GM19455 (cell line): ENCODE measurements at regions not wholly inside any gene's neighbourhood (a gene's known extent, or its start where the extent isn't known, plus 50 kb on each side); places are given as distances from the start of the nearest gene placed in this dataset.
"Not testable (repeated sequence)": the region's sequence is repeated elsewhere in the genome, so short reads cannot be mapped to it uniquely, and the experiment has no call there.

Source experiments
- ATAC-seq: cut with Tn5 transposase; IDR thresholded peaks from one replicate; pipeline ENCODE4 v1.9.1; 2021; ENCODE audit not compliant: unreplicated experiment

DNA sequence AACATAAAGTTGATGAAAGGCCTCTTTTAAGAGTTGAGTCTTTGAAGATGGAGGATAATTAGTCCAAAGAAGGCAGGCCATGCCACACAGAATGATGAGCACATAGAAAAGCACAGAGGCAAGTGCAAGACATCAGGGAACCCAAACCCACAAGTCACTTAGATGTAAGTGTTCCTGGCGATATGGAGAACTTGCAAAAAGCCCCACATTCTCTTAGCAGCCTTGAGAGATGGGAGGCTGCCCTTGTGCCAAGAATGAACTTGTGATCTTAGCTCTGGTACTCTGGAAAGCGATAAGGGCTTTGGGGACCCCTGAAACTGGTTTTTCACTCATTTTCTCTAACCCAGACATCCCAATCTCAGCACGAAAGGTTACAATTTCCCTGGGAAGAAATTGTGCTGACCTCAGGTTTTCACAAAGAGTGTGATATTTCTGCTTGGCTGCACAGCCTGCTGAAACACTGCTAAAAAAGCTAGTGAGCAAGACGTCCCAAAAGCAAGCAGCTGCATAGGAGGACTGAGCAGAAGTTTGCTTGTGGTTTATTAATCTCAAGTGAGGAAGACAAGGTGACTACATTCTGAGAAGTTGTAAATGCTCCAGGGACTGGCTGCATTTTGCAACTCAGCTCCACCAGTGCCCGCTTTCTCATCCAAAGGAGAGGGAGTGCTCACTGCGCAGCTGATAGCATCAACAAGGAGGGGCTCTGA lies 496.9 kb upstream of the CAMK1G start:
- ATAC-seq: peak; percentile 86

DNA sequence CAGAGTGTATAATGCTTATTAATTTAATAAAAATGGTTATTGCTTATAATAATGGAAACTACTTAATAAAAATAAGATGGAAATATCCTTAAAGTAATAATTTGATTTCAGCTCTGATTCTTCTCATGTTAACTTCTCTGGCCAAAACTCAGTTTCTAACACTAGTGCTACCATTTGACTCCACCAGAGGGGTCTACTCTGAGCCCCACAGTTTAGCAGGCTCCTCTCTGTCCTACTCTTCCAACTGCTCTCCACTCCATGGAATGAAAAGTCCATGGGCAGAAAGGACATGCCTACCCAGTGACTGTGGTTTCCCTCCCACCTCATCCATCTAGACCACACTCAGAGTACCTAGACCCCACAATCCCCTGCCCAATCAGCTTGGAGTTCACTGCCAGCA lies 489.1 kb upstream of the CAMK1G start:
- ATAC-seq: no peak

DNA sequence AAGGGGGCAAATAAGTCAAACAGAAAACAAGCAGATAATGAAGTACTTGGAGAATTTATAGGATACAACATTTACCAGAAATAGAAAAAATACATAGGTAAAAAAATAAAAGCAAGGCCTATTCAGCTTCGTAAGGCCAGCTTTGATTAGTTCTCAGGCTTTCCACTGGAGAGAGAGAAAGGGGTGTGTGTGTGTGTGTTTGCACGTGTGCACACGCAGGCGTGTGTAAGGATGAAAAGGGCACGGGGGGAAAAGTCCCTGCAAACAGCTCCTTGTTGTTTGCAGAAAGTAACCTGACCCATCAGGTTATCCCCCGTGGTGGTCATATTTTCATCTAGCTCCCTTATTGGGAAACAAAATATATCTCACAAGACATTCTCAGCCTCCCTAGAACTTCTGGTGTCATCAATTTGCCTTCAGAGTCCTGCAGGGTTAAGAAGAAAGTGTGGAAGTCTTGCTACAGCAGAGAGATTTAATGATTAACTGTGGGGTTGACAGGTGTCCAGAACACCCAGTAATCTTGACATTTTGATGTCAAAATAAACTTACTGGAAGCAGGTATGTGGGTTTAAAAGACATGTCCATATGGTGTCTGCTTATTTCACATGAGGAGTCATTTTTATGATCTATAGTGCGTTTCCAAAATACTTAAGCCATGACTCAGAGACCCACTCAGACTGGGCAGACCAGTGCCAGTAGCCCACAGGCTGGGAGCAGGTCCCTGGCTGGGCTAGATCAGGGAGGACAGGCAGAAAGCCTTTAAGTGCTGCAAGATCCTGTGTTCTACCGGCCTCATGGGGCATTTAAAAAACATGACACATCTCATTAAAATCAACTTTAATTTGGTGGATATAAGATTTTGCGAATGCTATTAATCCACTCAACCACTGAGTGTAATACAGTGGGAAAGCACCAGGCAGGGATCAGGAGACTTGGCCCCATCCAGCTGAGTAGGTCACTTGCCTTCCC lies 487.6 kb upstream of the CAMK1G start:
- ATAC-seq: no peak

DNA sequence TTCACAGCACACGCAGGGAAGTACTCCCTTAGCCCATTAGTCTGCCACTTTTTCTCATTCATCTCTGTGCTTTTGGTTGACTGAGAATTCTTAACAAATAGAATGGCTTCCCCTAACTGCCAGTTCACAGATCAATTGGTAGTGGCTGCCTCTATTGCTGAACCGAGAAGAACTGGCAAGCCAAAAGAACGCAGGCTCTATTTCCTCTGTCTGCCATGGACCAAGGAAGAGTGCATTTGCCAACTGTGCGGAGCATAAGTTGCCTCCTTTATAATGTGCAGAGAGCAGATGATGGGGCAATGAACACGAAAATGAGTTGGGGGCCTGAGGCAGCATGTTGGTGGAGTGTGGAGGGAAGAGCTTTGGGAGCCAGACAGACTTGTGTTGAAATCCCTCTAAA lies 483.1 kb upstream of the CAMK1G start:
- ATAC-seq: no peak

DNA sequence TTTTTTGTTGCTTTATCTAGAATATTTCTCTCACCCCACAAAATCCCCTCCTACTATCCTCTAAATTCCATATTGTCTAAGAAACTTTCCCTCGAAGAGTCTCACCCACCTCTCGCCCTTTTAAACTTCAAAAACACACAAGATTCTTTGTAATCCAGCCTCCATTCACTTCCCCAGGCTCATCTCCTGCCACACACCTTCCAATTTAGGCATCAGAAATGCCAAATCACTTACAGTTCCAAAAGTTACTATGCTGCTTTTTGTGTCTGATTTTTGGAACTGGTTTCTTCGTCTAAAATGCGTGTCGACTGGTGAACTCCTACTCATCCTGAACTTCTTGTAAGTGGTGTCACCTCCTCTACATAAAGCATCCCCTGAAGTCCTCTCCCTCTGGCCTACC lies 482.4 kb upstream of the CAMK1G start:
- ATAC-seq: no peak

DNA sequence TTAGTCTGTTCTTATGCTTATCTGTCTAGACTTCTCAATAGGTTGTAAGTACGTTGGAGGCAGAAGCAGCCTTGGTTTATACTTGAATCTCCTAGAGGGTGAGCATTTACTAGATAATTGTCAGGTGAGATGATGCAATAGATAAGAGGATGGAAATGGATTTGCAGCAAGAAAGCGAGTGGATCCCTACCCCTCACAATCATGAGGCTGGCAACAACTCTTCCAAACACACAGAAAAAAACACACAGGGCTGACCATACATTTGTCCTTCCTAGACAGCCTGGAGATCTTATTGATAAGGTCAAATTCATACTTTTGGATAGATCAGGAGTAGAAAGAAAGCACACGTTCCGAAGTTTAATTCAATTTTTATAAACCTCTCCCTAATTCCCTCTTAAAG lies 481.4 kb upstream of the CAMK1G start:
- no peak for ATAC-seq

DNA sequence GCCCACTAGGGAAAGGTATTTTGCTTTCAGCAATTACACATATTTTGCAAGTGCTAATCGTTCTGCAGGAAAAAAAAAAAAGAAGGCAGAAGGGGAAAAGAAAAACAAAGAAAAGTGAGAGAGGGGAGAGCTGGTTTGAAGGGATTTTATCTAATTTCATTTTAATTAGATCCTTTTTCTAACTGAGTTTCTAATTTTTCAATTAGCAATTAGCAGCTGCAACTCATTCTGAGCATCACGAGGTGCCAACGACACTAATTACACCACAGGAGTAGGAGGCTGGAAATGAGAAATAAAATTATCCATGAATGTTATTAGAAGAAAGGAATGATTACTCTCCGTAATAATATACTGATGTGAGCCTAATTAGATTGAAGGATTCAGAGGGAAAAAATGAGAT lies 481.0 kb upstream of the CAMK1G start:
- ATAC-seq: no peak

DNA sequence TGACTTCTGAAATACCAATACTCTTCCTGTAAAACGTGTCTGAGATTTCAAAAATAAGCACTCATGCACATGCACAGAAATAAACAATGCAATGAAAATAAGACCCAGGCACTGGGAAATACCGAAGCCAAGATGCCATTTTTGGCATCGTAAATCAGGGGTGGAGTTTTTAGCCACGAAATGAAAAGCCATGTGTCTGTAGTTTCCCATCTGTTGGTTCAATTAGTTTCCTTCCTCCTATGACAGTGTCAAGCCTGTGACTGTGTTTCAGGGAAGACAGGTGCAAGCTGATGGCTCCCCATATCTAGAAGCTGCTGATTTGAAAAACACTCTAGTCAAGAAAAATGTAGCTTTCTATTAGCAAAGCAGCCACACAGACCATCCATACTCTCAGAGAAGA lies 480.4 kb upstream of the CAMK1G start:
- peak; percentile 61 for ATAC-seq

DNA sequence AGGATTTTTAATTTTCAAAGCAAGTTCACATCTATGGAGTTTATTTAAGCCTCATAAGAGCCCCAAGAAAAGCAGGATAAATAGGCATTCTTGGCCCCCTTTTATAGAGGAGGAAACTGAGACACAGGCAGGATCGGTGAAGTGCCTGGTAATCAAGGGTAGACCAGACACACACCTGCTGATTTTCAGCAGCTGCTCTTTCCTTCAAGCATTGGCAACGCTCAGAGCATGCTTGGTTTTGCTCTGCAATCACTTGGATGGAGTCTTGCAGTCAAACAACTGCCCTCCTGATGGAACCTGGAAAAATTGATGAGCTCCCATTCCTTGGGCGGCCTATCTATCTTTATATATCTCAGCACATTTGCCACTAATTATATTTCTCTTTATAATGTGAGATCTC lies 478.9 kb upstream of the CAMK1G start:
- no peak for ATAC-seq

DNA sequence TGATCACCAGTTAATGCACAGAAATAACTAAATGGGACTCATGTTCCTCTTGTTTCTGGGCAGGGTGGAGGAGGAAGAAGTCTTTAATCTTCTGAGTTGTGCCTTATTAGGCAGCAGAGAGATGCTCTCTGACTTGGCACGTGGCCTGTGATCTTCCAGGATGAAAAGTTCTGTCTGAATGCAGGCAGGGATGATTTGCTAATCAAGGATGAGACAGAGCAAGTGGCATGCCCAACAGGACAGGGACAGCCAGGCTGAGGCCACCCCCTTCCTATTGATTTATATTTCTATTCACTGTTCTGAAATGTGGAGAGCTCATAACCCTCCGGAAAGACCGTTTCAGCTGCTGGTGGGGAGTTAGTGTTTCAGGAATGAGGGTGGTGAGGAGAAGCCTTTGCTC lies 477.8 kb upstream of the CAMK1G start:
- ATAC-seq: no peak

DNA sequence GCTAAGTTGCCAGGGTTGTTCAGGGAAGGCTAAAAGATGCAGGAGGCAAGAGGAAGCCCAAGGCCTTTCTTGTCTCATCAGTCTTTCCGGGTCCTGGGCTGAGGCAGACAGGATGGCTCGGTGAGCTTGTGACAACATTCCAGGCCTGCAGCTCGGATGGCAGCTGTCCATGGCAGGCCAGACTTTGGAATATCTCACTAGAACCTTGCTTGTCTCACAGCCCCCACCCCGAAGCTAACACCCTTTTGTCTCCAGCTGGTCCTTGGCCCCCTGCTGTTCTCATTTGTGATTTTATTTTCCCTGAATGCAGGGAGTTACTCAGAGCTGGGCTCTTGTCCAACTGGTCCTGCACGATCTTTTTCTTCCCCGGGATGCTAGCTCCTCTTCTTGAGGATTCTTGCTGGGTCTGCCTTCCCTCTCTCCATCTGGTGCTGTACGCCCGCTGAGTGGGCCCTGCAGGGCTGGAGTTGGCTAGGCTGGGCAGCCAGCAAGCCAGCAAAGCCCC lies 477.2 kb upstream of the CAMK1G start:
- ATAC-seq: no peak

DNA sequence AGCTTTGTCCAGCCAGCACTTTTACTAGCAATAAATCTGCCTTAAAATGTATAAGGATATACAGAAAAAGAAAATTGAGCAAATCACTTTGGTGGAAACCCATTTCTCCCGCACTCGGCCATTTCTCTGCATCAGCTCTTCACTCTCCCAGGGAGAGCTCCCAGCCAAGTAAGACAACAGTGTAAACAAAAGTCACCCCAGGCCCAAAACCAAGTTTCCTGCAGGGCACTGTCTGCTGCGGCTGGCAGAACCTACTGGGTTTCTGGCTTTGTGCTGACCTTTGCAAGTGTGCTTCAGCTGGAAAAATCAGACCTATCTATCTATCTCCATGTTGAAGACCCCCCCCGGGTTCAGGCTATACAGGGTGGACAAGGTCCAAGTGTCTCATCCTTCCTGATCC lies 476.7 kb upstream of the CAMK1G start:
- ATAC-seq: no peak

DNA sequence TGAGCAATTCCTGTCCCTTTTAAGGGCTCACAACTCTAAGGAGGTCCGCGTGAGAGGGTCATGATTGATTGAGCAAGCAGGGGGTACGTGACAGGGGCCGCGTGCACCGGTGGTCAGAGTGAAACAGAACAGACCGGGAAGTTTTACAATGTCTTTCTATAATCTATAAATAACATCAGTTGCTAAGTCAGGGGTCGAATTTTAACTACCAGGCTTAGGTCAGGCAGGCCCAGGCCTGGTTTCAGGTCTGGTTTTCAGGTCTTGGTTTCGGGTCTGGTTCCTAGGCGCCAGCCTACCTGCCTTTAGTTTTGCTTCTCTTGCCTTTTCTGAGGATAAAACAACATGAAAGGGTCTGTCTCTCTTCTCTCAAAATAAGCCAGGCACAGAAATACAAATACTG lies 476.0 kb upstream of the CAMK1G start:
- ATAC-seq: peak; percentile 65

DNA sequence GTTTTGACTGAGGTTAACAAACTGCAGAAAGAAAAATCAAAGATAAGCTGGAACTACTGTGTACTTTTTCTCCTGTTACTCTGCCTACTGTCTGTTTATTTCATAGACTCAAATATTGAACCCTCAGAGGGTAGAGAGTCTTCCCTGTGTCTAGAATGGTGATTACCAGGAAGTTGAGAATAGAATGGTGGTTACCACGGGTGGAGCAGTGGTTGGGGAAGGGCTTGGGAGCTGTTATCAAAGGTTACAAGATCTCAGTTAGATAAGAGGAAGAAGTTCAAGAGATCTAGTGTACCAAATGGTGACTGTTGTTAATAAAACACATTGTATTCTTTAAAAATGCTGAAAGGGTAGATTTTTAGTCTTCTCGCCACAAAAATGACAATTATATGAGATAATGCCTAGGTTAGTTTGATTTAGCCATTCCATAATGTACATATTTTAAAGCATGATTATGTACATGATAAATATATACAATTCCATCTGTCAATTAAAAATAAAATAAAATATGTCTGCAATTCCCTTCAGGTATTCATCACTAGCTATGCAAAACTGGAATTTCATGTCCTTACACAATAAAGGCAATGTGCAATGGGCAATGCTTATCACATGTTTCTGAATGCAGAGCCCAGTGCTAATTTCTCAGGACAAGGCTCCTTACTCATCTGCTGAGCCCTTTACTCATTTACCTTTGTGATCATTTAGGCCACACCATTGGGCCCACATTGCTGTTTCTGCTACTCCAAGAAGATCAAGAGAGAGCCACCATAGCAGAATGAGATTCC lies 474.3 kb upstream of the CAMK1G start:
- no peak for ATAC-seq

DNA sequence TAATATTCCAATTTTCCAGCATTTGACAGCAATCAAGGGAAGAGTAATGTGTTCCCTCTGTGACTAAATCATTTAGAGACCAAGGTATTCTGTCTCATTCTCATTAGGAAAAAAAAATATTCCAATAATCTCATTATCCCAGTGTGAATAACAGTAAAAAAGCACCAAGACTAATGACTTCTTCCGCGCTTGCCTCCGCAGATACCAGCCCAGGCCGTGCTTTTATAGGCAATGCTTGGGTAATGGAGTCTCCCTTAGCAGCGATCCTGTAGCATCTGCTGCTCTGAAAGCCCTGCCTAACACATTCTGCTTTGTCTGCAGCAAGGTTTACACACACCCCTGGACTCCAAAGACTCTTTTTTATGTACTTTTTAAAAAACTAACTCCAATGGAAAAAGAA lies 470.0 kb upstream of the CAMK1G start:
- no peak for ATAC-seq

DNA sequence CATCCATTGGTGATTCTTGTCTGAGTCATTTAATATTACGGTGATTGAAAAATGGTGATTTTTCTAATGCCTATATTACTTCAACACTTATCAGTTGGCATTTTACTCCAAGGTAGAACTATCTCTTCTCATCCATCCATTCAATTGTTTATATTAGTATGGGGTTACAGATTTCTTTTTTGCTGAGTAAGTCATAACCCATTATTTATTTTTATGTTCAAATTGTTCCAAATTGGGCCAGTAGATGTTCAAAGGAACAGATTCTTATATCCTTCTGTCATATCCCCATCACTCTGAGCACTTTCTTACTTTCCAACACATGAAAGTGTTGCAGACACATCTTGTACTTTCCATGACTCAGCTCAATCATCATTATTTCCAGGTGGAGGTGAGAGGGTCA lies 466.8 kb upstream of the CAMK1G start:
- ATAC-seq: no peak

DNA sequence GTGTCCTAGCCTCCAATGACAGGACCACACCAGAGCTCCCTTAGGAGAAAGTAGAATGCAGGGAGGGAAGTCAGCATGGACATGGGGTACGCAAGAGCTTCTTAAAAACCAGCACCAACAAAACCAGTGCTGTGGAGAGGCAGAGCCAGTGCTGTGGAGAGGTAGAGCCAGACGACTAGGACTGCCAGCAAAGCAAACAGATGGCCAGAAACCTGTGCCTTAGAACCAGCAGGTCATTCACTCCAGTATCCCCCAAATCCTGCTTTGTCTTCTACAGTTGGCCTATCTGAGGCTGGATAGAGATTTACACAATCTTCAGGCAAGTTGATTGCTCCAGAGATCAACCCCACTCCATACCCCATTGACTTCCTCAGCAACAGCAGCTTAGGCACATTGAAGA lies 459.9 kb upstream of the CAMK1G start:
- ATAC-seq: no peak

DNA sequence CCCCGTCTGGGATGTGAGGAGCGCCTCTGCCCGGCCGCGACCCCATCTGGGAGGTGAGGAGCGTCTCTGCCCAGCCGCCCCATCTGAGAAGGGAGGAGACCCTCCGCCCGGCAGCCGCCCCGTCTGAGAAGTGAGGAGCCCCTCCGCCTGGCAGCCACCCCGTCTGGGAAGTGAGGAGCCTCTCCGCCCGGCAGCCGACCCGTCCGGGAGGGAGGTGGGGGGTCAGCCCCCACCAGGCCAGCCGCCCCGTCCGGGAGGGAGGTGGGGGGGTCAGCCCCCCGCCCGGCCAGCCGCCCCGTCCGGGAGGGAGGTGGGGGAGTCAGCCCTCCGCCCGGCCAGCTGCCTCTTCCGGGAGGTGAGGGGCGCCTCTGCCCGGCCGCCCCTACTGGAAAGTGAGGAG lies 454.4 kb upstream of the CAMK1G start:
- ATAC-seq: not testable (repeated sequence)

DNA sequence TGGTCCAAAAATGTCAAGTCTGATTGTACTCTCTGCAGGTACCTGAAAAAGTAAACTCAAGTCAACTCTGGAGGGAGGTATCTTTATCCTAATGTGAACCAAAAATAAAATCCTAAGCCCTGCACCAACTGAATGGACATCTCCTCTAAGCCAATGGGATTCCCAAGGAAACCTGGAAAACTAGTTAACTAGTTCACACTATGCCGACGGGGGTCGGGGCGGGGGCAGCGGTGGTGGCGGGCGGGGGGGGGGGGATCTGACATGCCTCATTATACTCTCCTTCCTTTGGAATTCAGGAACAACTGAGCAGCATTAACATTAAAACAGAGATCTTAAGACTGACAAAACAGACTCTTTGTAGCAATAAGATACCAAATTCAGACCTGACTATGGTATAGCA lies 452.6 kb upstream of the CAMK1G start:
- no peak for ATAC-seq

DNA sequence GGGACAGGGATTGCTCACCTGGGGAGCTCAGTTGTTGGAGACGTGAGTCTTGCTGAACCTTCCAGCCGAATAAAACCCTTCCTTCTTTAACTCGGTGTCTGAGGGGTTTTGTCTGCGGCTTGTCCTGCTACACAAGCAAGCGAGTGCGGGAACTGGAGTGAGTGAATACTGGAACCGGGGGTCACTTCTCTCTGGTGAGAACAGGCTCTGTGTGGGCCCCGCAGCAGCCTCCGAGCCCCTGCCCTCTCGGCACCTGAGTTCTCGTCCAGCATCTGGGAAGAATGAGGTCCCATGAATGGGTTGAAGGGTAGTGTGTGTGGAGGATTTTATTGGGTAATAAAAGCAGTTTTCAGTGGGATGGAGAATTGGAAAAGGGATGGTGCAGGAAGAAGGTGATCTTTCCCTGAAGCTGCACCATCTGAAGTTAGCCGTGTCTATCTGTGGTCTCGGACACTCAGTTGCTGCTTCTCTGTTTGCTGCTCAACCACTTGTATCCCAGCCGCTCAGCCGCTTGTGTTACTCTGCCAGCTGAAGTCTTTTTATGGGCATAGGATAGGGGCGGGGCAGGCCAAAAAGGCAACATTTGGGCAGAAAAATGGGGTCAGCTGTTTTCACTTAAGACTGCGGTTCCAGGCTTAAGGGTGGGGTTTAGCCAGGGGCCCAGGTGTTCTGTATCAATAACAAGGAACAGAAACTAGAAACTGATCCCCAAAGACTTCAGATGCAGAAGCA lies 450.6 kb upstream of the CAMK1G start:
- ATAC-seq: no peak

DNA sequence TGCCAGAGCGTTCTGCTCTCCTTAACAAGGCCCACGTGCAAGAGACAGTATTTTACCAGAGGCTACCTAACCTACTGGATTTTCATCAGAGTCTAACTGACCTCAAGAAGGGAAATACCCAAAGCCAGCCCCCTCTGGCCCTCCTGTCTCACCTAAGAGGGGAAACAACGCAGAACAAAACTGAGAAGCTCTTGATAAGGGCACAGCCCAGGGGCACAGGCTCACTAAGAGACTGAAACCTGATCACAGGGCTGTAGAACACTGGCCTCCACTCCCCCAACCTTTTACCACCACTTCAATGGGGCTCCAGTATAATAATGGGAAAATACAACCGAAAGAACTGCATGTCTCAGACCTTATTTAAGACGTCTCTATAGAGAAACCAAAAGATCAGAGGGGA lies 449.5 kb upstream of the CAMK1G start:
- ATAC-seq: no peak
